COR-L47 (cell line): ENCODE measurements at regions not wholly inside any gene's neighbourhood (a gene's known extent, or its start where the extent isn't known, plus 50 kb on each side); places are given as distances from the start of the nearest gene placed in this dataset.
A peak's percentile ranks its signal among the peaks of the same experiment; 100 is the strongest.
"Not testable (repeated sequence)": the region's sequence is repeated elsewhere in the genome, so short reads cannot be mapped to it uniquely, and the experiment has no call there.

Experiments
- DNase-seq: peaks from one replicate; lab custom pipeline; 2025; lab: John Stamatoyannopoulos, UW

DNA sequence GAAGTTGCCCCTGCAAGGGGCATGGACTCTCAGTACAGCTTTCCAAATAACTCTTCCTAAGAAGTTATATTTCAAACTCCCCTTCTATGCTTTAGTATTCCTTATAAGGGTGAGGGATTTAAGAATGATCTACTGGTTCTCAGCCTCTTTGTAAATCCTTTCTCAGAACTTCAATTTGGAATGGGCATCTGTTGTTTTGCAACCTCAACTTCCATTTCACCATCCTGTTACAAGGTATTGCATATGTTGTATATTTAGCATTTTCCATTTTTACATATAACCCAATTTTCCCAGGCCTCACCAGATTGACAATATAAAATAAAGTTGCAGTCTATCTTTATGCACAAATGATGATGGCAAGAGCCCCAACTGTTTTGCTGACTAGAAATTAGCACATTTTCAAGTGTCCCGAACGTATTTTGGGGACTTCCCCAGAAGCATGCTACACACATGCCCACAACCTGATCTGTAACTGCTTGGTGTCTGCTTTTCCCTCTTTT is 154.9 kb upstream of the CARMIL1 start:
- DNase-seq, result no peak

DNA sequence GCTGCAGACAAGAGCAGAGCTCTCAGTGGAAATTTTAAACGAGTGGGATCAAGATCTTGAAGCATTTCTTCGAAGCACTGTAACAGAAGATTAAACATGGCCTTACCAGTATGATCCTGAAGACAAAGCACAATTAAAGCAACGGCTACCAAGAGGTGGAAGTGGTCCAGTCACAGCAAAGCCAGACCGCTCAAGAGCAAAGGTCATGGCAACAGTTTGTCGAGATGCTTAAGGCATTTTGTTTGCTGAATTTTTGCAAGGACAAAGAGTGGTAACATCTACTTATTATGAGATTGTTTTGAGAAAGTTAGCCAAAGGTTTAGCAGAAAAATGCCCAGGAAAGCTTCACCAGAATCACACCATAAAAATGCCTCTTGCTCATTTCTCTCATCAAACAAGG is 153.4 kb upstream of the CARMIL1 start:
- no peak for DNase-seq

DNA sequence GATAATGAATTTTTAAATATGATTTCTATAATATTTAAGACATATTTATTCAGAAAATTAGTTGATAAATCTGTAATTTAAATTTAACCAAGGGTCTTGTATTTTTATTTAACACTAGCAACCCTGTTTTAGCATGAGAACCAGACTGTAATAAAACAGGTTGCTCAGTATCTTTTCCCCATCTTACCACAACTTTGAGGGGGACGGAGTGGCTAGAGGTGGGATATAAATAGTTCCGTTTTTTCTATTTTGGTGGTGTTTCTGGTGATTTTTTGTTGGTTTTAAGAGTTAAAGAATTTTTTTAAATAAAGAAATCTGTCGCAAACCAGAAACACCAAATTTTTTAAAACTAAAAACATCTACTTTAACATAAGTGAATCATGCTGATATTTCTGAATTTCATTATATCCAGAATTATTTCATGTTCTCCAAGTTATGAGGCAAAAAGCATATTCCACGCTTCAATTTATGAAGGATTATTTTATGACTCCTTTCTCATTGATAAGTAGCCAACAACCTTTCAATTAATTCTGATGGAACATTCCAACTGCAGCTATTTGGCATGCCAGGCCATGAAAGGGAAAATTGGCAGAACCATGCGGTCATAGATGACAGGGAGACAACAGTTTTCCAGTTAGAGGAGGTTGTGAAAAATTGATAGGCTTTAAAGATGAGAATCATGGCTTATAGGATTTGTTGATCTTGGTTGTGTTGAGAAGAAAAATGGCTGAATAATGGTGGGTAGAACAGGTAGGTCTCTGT is 151.9 kb upstream of the CARMIL1 start:
- DNase-seq, result no peak

DNA sequence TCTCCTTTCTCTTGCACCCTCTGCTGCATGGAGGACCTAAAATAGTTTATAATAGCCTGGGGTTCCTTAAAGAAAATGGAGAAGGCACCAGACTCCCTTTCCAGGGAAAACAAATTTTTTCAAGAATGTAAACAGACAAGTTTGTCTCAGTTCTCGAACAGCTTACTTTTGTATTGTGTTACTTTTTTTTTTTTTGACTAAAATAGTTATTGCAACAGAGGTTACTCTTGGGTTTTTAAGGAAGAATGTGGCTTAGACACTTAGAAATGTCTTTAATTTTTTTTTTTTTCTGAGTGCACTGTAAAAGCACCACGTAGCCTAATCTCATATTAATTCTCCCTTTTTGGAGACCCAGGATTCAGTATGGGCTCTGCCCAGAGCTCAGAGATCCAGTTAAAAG is 148.7 kb upstream of the CARMIL1 start:
- DNase-seq, result no peak

DNA sequence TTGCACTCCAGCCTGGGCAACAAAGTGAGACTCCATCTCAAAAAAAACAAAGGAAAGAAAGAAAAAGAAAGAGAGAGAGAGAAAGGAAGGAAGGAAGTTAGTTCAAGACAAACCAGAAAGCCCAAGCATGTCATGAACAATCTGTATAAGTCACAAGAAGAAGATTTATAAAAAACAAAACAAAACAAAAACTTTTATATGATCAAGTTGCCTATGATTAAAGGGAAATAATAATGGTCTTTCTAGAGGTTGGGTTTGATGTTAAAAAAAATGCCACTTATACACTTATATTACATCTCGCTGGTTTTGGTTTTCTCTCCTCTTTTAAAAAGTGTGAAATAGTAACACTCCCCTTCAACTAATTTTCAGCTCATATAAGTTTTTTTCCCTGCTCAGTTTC is 146.2 kb upstream of the CARMIL1 start:
- no peak for DNase-seq

DNA sequence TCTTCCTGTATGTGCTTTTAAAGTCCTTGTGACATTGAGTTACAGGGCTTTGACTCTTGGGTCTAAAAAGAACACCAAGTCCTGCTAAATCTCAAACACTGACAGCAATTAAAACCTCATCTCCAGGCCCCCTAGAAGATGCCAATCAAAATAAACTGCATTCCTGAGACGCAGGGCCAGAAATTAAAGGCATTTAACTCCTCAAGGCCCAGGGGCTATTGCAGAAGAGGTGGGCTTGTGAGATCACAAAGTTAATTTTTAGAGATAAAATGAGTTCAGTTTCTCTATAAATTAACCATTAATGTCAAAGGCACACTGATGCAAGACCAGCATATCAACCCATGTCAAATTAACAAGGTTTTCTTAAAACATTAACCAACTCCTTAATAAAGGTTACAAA is 145.6 kb upstream of the CARMIL1 start:
- no peak for DNase-seq

DNA sequence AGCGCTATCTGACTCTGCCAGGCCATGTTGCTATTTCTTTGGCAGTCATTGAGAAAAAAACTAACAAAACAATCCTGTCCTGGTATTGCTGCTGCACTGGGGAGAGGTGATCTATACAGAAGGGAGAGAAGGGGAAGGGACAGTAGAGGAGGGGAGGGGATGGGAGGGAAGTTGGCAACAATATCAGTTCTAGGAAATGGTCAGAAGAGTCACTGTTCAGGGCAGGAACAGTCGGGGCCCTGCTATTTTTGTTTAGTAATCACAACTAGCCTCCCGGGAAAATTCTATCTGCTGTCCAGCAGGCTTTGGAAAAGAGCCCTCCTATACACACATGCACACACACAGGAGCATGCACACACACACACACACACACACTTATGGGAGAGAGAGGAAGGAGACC is 142.3 kb upstream of the CARMIL1 start:
- no peak for DNase-seq

DNA sequence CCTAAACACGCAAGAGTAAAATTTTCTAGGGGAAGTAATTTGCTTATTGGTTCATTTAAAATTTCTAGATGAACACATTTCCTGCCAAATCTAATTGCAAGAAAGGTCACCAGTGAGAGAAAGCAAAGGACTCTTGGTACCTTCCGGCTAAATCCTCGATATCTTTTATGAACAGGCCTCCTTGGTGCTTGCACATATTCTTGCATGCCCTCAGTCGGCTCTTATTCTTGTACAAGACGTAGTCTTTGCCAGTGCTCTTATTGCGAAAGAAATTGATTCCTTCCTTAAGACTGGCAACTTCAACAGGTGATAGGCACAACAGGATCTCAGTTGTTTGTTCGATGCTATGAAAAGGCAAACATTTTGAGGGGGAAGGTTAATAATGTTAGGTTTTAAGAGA is 141.7 kb upstream of the CARMIL1 start:
- DNase-seq, result no peak

DNA sequence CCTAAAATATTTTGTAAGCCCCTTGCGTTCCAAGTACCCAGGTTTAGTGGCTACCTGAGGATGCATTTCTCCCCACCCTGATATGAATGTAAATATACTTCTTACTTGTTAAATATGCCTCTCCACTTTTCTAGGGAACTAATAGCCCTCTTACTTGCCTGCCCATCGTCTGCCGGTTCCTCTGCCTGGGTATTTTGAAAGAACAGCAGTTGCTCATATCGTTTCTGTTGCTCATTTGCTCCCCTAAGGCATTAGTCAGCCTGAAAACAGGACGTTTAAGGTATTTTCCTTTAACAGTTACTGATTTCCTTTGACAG is 141.3 kb upstream of the CARMIL1 start:
- no peak for DNase-seq

DNA sequence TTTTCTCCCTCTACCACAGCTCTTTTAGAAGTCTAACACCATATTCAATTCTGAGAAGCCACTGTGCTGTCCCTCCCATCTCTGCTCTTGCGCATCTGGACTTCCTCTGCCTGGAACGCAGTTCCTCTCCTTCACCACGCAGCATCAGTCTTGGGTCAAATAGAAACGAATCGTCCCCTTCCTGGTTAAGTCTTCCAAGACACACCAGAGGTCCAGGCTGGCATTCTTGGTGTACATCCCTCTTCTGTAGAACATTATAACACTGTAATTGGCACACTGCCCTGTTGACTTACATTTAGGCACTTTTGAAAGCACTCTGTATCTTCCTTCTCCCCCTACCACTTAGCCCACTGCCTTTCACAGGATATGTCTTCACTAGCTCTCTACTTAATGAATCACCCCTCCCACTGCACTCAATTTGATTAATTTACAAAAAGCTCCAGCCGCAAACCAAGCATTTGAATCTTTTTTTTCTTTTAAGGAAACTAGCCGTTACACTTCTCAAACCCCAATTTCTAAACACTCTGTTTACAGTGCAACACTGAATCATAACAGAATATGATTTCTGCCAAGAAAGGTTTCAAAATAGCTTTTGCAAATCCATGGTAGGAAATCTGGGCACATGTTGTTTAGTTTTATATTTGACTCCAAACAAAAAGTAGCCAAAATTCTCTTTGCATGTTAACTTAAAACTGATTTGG is 140.8 kb upstream of the CARMIL1 start:
- peak; percentile 35 for DNase-seq

DNA sequence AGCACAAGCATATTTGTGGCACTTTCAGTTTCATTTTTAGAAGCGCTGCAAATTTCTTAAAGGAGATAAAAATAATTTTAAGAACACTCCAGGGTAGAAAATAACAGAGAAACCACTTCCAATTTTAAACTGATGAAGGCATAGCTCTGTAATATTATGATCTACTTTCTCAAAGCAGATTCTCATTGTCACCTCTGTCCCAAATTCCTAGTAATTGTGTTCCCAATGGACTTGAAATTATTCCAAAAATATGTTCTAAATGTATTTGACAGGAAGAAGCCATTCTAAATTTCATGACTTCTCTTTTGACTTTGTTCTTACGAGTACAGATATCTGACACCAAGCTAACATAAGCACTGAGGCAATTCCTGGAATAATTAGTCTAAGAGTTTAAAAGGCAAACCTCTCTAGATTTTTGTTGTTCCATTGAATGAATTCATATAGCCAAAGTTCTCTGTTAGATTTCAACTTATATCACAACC is 140.2 kb upstream of the CARMIL1 start:
- no peak for DNase-seq

DNA sequence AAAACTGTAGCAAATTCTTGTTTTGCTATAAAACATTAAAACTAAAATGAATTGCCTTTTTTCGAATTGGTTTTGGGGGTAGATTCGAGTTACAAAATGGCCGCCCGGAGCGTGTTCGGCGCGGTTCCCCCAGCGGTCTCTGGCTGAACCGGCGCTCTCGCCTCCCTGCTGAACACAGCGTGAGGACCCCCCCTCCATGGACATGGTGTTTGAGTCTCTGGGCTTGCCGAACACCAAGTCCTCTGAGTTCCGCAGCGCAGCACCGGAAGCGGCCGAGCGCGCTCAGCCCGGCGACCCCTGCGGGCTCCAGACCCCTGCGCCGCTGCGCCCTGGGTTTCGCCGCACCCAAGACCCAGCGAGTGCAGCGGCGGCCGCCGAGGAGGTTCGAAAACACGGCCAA is 139.6 kb upstream of the CARMIL1 start:
- DNase-seq, result not testable (repeated sequence)

DNA sequence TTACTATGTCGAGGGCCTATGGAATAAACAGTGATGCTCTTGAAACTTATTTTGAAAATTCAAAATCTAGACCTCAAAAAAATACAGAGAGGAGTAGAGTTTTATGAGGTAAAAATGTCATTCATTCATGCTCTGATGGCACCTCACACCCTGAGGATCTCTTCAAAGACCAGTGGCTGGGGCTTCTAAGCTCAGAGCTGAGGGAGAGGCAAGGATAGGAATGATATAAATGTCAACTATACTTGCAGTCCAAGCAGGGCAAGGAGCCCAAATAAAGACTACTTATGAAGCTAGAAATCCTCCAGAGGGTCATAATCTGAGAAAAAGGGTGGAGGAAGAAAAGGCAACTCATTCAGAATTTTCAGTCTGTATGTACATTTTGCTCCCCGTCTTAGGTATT is 136.7 kb upstream of the CARMIL1 start:
- DNase-seq, result no peak

DNA sequence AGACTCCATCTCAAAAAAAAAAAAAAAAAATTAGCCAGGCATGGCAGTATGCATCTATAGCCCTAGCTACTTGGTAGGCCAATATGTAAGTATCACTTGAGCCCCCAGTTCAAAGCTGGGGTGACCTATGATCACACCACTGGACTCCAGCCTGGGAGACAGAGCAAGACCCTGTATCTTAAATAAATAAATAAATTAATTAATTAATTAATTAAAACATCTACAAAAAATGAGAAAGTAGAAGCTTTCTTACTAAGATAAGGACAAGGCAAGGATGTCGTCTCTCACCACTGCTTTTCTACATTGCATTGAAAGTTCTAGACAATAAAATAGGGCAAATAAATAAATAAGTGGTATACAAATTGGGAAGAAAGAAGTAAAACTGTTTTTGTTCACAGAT is 134.3 kb upstream of the CARMIL1 start:
- DNase-seq, result no peak

DNA sequence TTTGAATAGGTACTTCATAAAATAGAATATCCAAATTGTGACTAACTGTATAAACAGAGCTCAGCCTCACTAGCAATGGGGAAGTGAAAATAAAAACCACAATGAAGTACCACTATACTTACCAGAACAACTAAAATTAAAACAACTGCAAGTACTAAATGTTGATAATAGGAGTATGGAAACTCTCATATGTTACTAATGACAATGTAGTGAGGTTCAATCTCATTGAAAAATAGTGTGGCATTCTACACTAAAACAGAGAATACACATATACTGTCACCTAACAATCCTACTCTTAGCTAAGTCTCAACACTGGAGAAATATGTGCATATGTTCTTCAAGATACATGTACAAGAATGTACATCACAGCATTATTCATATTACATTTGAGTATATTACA is 132.0 kb upstream of the CARMIL1 start:
- no peak for DNase-seq

DNA sequence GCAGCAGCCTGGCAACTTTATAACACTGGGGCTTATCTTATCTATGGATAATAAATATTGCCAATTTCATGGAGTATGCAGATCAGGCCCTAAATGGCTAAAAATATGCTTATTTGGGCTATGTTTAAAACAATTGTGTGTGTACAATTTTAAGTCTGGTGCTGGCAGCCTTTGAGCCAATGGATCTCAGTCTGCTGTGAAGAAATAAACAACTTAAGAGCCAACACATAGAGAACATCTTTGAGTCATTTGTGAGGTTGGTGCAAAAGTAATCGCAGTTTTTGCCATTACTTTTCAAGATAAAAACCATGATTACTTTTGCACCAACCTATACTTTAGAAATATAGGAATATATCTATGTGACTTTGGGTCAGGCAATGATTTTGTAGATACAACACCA is 129.1 kb upstream of the CARMIL1 start:
- DNase-seq, result no peak

DNA sequence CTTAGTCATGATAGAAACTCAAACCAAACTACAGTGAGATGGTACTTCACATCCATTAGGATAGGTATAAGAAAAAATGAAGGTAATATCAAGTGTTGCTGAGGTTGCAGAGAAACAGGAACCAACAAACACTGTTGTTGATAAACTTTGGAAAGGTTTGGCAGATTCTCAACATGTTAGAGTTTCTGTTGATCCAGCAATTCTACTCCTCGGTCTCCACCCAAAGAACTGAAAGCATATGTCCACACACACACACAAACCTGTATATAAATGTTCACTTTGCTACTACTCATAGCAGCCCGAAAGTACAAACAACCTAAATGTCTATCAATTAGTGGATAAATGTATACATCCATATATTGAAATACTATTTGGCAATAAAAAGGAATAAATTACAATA is 128.3 kb upstream of the CARMIL1 start:
- DNase-seq, result no peak

DNA sequence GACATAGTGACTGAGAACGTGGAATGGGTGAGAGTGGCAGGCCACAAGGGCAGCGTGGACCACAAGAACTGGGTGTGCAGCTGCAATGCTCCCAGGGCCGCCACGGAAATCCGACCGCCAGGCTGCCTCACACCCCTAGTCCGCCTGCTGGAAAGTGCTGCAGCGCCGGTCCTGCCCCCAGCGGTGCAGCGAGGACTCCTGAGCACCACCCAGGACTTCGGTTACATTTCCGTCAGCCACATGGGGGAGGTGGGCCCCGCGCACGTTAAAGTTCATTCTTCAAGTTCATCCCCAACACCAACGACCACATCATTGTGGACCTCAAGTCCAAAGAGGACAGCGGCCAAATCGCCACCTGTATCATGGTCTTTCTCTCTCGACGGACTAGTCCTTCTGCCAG is 126.1 kb upstream of the CARMIL1 start:
- DNase-seq, result no peak

DNA sequence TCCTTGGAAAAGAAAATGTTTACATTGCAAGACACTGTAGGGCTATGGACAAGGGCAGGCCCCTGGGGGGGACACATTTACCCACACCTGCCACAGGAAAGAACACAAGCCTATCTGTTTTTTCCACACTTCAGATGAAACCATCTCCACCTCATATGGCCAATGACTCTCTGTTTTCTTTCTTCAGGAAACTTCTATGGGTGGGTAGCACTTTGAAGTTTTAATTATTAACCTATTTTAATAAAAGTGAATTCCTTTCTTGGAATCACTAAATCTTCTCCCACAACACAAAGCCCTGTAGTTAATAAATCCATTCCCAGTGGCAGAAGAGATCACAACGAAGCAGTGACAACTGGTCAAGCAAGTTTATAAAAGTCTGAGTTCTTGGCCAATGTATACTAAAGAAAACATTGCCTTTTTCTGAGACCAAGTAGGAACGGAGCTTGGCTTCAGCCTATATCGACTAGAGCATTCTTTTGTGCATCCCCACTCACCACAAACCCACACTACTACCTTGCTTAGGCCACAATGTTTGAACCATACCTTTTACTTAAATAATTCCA is 125.1 kb upstream of the CARMIL1 start:
- no peak for DNase-seq

DNA sequence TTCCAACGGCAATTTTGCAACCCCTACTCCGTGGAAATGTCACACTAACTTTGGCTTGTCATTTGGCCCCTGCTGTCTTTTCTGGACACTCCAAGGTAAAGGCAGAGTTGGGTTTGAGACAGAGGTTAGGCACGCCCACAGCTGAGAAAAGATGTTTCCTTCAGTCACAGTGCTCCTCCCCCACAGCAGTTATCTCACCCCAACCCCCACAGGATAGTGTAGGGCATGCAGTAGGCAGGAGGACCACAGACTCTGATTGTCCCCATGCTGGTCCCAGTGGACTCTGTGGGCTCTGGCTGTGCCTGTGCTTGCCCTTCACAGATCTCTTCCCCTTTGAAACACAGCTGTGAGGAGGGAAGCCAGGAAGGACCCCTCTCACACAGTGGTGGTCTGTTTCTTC is 124.0 kb upstream of the CARMIL1 start:
- DNase-seq, result no peak

DNA sequence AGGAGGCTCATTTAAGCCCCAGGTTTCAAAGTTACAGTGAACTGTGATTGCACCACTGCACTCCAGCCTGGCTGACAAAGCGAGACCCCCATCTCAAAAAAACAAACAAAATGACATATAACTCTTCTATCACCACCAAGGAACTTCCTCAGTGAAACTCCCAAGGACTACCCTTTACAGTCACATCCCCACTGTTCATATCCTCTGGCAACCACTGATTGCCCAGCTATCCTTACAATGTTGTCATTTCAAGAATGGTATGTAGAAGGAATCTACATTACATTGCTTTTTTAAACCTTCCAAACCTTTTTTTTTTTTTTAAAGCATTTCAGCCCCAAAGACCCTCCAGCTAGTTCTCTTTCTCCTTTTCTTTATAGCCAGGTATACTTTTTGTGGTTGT is 123.1 kb upstream of the CARMIL1 start:
- no peak for DNase-seq

DNA sequence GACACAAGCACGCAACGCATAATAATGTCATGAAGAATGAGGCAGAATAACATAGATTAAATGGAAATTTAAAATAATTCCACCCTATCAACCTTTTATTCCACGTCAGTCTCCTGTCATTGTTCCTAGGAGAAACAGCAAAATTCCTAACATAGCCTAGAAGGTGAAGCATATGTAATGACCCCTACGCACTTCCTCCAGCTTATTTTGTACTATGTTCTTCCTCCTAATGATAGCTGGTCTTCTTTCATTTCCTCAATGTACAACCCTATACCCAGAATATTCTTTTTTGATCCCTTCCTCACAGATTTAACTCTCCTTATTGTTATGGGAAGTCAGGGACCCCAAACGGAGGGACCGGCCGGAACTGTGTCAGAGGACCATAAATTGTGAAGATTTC is 122.0 kb upstream of the CARMIL1 start:
- DNase-seq, result no peak

DNA sequence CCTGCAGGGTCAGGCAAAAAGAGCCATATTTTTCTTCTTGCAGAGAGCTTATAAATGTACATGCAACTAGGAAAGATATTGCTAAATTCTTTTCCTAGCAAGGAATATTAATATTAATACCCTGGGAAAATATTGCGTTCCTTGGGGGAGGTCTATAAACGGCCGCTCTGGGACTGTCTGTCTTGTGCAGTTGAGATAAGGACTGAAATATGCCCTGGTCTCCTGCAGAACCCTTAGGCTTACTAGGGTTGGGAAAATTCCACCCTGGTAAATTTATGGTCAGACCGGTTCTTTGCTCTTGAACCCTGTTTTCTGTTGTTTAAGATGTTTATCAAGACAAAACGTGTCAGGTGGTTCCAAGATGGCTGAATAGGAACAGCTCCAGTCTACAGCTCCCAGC is 121.3 kb upstream of the CARMIL1 start:
- DNase-seq, result no peak
